ENCODE measurements at regions not wholly inside any gene's neighbourhood (a gene's known extent, or its start where the extent isn't known, plus 50 kb on each side); places are given as distances from the start of the nearest gene placed in this dataset.

DNA sequence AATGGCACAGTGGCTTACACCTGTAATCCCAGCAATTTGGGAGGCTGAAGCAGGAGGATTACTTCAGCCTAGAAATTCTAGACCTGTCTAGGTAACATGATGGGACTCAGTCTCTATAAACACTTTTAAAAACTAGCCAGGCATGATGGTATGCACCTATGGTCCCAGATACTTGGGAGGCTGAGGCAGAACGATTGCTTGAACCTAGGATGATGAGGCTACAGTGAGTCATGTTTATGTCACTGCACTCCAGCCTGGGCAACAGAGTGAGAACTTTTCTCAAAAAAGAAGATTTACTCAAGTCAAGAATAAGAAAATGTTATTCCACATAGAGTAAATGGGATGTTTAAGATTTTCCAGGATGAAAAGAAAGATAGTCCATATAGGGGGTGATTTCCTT is 158.6 kb downstream of the HNMT start:
- no peaks in the 10 kb centered on the region for H3K9me3 Mint-ChIP-seq (ENCODE audit: unreplicated experiment)
- H3K27me3 Mint-ChIP-seq (ENCODE audit: unreplicated experiment): no peaks in the 10 kb centered on the region
- H3K36me3 Mint-ChIP-seq (ENCODE audit: low read depth, unreplicated experiment): no peaks in the 10 kb centered on the region
- no peaks in the 10 kb centered on the region for H3K4me1 Mint-ChIP-seq (ENCODE audit: unreplicated experiment)
- no peak overlapping the region for H3K27ac Mint-ChIP-seq (ENCODE audit: unreplicated experiment)
- TF ChIP-seq, protein P1, sequence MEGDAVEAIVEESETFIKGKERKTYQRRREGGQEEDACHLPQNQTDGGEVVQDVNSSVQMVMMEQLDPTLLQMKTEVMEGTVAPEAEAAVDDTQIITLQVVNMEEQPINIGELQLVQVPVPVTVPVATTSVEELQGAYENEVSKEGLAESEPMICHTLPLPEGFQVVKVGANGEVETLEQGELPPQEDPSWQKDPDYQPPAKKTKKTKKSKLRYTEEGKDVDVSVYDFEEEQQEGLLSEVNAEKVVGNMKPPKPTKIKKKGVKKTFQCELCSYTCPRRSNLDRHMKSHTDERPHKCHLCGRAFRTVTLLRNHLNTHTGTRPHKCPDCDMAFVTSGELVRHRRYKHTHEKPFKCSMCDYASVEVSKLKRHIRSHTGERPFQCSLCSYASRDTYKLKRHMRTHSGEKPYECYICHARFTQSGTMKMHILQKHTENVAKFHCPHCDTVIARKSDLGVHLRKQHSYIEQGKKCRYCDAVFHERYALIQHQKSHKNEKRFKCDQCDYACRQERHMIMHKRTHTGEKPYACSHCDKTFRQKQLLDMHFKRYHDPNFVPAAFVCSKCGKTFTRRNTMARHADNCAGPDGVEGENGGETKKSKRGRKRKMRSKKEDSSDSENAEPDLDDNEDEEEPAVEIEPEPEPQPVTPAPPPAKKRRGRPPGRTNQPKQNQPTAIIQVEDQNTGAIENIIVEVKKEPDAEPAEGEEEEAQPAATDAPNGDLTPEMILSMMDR (IDR thresholded peaks at IDR 0.05; ENCODE audit: unreplicated experiment): no peak
- no peak overlapping the region for H3K4me3 Mint-ChIP-seq (ENCODE audit: unreplicated experiment)
- DNase-seq (ENCODE audit: low spot score): no peak

DNA sequence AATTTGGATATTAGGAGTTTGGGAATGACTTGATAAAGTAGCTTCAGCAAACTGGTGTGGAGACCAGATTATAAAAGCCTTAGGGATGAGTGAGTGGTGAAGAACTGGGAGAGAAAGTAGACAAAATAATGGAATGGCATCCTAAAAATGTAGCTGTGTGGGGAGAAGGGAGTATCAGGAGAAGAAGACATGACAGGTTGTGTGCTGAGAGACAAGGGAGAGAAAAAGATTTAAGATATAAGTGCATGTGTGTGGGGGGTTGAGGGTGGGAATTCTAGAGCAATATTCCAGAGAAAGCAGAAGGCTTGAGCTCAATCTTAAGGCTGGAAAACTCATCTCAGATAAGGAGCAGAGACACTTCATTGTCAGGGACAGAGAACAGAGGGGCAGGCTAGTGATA is 159.5 kb downstream of the HNMT start:
- DNase-seq (ENCODE audit: low spot score): no peak
- no peak overlapping the region for H3K4me3 Mint-ChIP-seq (ENCODE audit: unreplicated experiment)
- H3K9me3 Mint-ChIP-seq (ENCODE audit: unreplicated experiment): no peaks in the 10 kb centered on the region
- H3K27me3 Mint-ChIP-seq (ENCODE audit: unreplicated experiment): no peaks in the 10 kb centered on the region
- H3K36me3 Mint-ChIP-seq (ENCODE audit: low read depth, unreplicated experiment): no peaks in the 10 kb centered on the region
- no peaks in the 10 kb centered on the region for H3K4me1 Mint-ChIP-seq (ENCODE audit: unreplicated experiment)
- TF ChIP-seq, protein P1 (IDR thresholded peaks at IDR 0.05; ENCODE audit: unreplicated experiment): no peak
- no peak overlapping the region for H3K27ac Mint-ChIP-seq (ENCODE audit: unreplicated experiment)

GRCh38 chr2:138124521-138124920 is 160.2 kb downstream of the HNMT start:
- H3K27me3 Mint-ChIP-seq (ENCODE audit: unreplicated experiment): no peaks in the 10 kb centered on the region

DNA sequence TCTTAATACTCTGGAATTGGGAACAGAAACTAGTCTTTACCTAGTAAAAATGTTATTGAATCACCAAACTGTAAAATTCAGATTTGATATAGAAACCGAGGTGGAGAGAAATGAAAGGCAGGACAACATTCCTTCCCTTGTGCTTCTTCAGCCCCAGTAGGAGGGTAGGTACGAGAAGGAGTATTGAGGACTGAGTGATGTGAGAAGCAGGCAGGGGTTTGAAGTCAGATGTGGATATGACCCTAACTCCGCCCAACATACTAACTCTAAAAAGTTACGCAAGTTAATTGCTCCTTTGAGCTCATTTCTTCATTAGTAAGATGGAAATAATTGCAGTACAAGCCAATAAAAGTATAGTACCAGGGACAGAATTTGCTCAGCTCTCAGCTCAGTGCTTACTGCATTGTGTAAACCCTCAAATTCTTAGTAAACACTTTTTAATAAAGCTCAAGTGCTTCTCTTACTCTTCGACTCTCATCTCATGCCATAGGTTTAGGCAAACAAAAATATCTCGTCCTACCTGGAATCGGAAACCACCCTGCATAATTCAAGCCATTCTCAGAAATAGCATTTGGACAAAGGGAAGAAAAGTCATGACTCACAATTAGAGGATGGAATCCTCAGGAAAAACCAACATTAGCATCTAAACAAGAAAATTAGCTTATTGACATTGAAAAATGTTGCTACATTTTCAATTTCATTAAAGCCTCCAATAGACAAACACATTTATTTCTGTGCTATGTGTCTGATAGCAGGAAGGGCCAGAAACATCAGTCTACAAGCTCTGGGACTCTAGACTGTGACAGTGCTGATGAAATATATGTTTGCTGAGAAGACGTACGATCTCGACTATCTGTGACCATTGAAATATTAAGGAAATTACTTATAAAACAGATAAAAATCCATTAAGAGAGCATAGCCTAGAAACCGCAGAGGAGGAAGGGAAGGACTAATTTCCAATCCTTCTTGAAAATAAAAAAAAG is 161.3 kb downstream of the HNMT start:
- Mint-ChIP-seq H3K4me3 (ENCODE audit: unreplicated experiment) (no peak overlapping the region), H3K4me1 (ENCODE audit: unreplicated experiment) (no peaks in the 10 kb centered on the region), H3K9me3 (ENCODE audit: unreplicated experiment) (no peaks in the 10 kb centered on the region), H3K27me3 (ENCODE audit: unreplicated experiment) (no peaks in the 10 kb centered on the region), H3K36me3 (ENCODE audit: low read depth, unreplicated experiment) (no peaks in the 10 kb centered on the region), H3K27ac (ENCODE audit: unreplicated experiment) (no peak overlapping the region)
- TF ChIP-seq, protein P1 (IDR thresholded peaks at IDR 0.05; ENCODE audit: unreplicated experiment): no peak
- no peak for DNase-seq (ENCODE audit: low spot score)

More at GRCh38 chr2:138124521-138124920, 160.2 kb downstream of the HNMT start:
- H3K36me3 Mint-ChIP-seq (ENCODE audit: low read depth, unreplicated experiment): no peaks in the 10 kb centered on the region
- H3K4me3 Mint-ChIP-seq (ENCODE audit: unreplicated experiment): no peak overlapping the region
- no peaks in the 10 kb centered on the region for H3K4me1 Mint-ChIP-seq (ENCODE audit: unreplicated experiment)
- H3K9me3 Mint-ChIP-seq (ENCODE audit: unreplicated experiment): no peaks in the 10 kb centered on the region
- H3K27ac Mint-ChIP-seq (ENCODE audit: unreplicated experiment): no peak overlapping the region
- TF ChIP-seq, protein P1 (IDR thresholded peaks at IDR 0.05; ENCODE audit: unreplicated experiment): no peak
- no peak for DNase-seq (ENCODE audit: low spot score)

DNA sequence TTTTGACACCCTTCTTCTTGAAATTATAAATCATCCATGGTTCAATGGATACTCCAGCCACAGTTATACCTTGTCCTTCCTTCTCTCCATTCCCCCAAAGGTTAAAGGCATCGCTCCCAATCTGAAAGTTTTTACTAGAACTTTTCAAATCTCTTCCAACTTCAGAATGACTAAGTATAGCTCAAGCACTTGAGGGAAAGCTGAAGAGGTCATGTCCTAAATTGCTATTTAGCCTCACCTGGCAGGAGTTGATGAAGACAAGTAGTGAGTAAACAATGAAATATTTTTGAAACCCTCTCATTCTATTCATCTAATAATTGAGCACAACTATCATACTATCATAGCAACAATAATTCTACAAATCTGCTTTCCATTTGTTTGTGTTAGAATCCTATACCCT is 167.8 kb downstream of the HNMT start:
- H3K27ac Mint-ChIP-seq (ENCODE audit: unreplicated experiment): no peak overlapping the region
- H3K27me3 Mint-ChIP-seq (ENCODE audit: unreplicated experiment): no peaks in the 10 kb centered on the region
- no peak overlapping the region for H3K4me3 Mint-ChIP-seq (ENCODE audit: unreplicated experiment)
- TF ChIP-seq, protein P1 (IDR thresholded peaks at IDR 0.05; ENCODE audit: unreplicated experiment): no peak
- H3K9me3 Mint-ChIP-seq (ENCODE audit: unreplicated experiment): no peaks in the 10 kb centered on the region
- H3K36me3 Mint-ChIP-seq (ENCODE audit: low read depth, unreplicated experiment): no peaks in the 10 kb centered on the region
- no peak for DNase-seq (ENCODE audit: low spot score)
- no peaks in the 10 kb centered on the region for H3K4me1 Mint-ChIP-seq (ENCODE audit: unreplicated experiment)

All from endothelial cell (in vitro differentiated cells).